ENCODE measurements at regions not wholly inside any gene's neighbourhood (a gene's known extent, or its start where the extent isn't known, plus 50 kb on each side); places are given as distances from the start of the nearest gene placed in this dataset.

DNA sequence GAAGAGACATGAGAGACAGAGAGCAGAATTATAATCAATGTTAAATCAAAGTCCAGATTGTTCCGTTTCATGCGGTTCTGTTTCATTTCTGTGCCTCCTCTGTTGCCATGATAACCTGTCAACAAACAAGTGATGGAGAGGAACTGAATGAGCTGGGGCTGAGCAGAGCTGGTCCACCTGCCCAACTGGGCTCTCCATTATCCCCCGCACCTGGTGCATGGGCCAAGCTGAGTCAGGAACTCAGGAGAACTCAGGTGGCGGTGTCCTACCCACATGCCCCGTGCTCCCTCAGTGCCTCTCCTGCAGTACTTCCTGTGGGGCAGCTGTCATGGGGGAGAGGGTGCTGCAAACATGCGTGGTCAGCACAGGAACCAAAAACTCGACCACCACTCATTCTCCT is 178.8 kb downstream of the TTC32 start:
- intact Hi-C loops (cut with DNase I; ENCODE audit: low total_unique reads): no loop called here
- no peak for DNase-seq
- no peaks in the 10 kb centered on the region for H3K9me3 ChIP-seq
- H3K4me1 ChIP-seq: no peaks in the 10 kb centered on the region
- TF ChIP-seq POLR2AphosphoS5 (IDR thresholded peaks at IDR 0.05) (no peak), POLR2A (IDR thresholded peaks at IDR 0.05) (no peak)
- TF ChIP-seq, protein P1, sequence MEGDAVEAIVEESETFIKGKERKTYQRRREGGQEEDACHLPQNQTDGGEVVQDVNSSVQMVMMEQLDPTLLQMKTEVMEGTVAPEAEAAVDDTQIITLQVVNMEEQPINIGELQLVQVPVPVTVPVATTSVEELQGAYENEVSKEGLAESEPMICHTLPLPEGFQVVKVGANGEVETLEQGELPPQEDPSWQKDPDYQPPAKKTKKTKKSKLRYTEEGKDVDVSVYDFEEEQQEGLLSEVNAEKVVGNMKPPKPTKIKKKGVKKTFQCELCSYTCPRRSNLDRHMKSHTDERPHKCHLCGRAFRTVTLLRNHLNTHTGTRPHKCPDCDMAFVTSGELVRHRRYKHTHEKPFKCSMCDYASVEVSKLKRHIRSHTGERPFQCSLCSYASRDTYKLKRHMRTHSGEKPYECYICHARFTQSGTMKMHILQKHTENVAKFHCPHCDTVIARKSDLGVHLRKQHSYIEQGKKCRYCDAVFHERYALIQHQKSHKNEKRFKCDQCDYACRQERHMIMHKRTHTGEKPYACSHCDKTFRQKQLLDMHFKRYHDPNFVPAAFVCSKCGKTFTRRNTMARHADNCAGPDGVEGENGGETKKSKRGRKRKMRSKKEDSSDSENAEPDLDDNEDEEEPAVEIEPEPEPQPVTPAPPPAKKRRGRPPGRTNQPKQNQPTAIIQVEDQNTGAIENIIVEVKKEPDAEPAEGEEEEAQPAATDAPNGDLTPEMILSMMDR (IDR thresholded peaks at IDR 0.05 in 8 of 11, conservative IDR thresholded peaks at IDR 0.05 in 3 of 11): no peak
- H3K27ac ChIP-seq: no peak overlapping the region
- H3K27me3 ChIP-seq (replicated peaks in 1 of 7): no peaks in the 10 kb centered on the region
- WGBS, 5 donors: 81 to 89% (median 85%) methylated on average over 5 to 7 of the region's 7 CpGs
- no peaks in the 10 kb centered on the region for H3K36me3 ChIP-seq
- H3K4me3 ChIP-seq: no peak overlapping the region

DNA sequence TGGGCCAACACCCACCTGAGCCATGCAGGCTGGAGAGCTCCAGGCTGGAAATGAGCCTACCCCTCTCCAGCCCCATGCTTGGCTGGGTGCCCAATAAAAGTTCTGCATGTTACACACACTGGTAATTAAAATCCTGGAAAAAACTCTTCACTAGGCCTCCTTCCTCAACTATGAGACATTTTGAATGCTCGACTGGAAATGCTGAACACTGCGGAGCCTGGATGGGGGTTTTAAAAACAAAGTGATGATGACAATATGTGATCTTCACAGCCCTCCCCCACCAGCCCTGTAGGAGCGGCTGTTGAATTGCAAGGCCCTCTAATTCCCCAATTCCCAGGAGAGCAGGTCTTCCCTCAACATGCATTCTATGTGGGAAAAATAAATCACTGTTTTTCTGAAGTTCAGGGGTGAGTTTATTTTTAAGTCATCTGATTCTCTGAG is 179.2 kb downstream of the TTC32 start:
- intact Hi-C loops (cut with DNase I; ENCODE audit: low total_unique reads): no loop called here
- Histone ChIP-seq H3K36me3 (no peaks in the 10 kb centered on the region), H3K27me3 (replicated peaks in 1 of 7) (no peaks in the 10 kb centered on the region), H3K4me1 (no peaks in the 10 kb centered on the region), H3K27ac (no peak overlapping the region), H3K9me3 (no peaks in the 10 kb centered on the region), H3K4me3 (no peak overlapping the region)
- TF ChIP-seq, protein P1 (IDR thresholded peaks at IDR 0.05 in 8 of 11, conservative IDR thresholded peaks at IDR 0.05 in 3 of 11): no peak
- TF ChIP-seq POLR2A (IDR thresholded peaks at IDR 0.05) (no peak), POLR2AphosphoS5 (IDR thresholded peaks at IDR 0.05) (no peak)
- DNase-seq: no peak
- WGBS, 5 donors: 81 to 94% (median 86%) methylated on average over 3 of the region's 3 CpGs

DNA sequence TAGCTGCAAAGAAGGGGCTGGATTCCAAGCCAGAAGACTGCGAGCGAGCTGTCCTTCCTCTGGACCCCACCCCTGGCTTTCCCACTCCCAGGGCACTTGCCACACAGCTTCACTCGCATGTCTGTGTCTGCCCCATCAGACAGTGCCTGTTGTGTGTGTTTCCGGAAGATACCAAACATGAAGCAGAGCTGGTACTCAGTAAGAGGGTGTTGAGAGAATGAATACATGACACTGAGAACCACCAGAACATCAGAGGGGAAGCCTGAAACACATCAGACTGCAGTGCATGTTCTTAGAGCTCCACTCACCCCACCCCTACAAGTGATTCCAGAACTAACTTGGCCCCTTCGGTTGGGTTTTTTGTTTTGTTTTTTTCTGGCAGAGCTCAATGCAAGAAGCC is 181.5 kb downstream of the TTC32 start:
- TF ChIP-seq POLR2A (IDR thresholded peaks at IDR 0.05) (no peak), POLR2AphosphoS5 (IDR thresholded peaks at IDR 0.05) (no peak)
- TF ChIP-seq, protein P1 (IDR thresholded peaks at IDR 0.05 in 8 of 11, conservative IDR thresholded peaks at IDR 0.05 in 3 of 11): no peak
- 84 to 89% (median 87%) methylated on average over 5 of the region's 5 CpGs for WGBS, 5 donors
- DNase-seq: no peak
- Histone ChIP-seq H3K27ac (no peak overlapping the region), H3K9me3 (no peaks in the 10 kb centered on the region), H3K27me3 (replicated peaks in 1 of 7) (no peaks in the 10 kb centered on the region), H3K4me1 (no peaks in the 10 kb centered on the region), H3K4me3 (no peak overlapping the region), H3K36me3 (no peaks in the 10 kb centered on the region)
- intact Hi-C loops (cut with DNase I; ENCODE audit: low total_unique reads): no loop called here

DNA sequence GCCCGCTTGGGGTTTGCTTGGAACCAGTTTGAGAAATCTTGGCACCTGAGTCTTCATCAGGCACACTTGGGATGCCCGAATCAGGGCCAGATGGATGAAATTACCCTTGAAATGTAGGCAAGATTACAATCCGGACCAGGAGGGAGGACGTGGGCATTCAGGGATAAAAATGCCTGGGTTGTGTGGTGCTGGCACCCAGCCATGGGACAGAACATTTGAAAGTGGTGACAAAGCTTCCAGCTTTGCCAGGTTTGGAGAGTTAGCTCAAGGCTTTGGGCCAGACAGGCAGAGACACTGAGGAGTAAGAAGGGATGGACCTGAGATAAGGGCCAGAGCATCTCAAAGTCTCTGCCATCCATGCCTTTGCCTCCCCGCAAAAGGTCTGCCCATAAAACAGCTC is 182.2 kb downstream of the TTC32 start:
- no peak for DNase-seq
- Histone ChIP-seq H3K27ac (no peak overlapping the region), H3K27me3 (replicated peaks in 1 of 7) (peaks cover 0 to 4% (median 0%) of the 10 kb centered on the region in 7 donors), H3K4me1 (no peaks in the 10 kb centered on the region), H3K9me3 (no peaks in the 10 kb centered on the region), H3K36me3 (no peaks in the 10 kb centered on the region), H3K4me3 (no peak overlapping the region)
- TF ChIP-seq POLR2A (IDR thresholded peaks at IDR 0.05) (no peak), POLR2AphosphoS5 (IDR thresholded peaks at IDR 0.05) (no peak)
- TF ChIP-seq, protein P1 (IDR thresholded peaks at IDR 0.05 in 8 of 11, conservative IDR thresholded peaks at IDR 0.05 in 3 of 11): no peak
- intact Hi-C loops (cut with DNase I; ENCODE audit: low total_unique reads): no loop called here
- WGBS, 5 donors: 75 to 94% (median 84%) methylated on average over 5 of the region's 5 CpGs
